Inferior parietal cortex (tissue), 1 donor: ENCODE measurements at regions not wholly inside any gene's neighbourhood (a gene's known extent, or its start where the extent isn't known, plus 50 kb on each side); places are given as distances from the start of the nearest gene placed in this dataset.

Experiments
- DNase-seq: peaks from one replicate; pipeline ENCODE4 v3.0.0-alpha.2; 2016; ENCODE audit errors: extremely low spot score

GRCh38 chr15:35657679-35658311 is 111.8 kb upstream of the DPH6 start:
- no peak for DNase-seq

- DNase-seq, result no peak
These were observed 118.0 kb upstream of the DPH6 start for GRCh38 chr15:35663956-35664355.

GRCh38 chr15:35665896-35666536 is 120.1 kb upstream of the DPH6 start:
- DNase-seq, result no peak

- DNase-seq, result no peak
These were observed 121.9 kb upstream of the DPH6 start for GRCh38 chr15:35667908-35668307.

GRCh38 chr15:35669021-35669420 is 123.1 kb upstream of the DPH6 start:
- no peak for DNase-seq

- no peak for DNase-seq
These were observed 123.6 kb upstream of the DPH6 start for GRCh38 chr15:35669432-35670045.

GRCh38 chr15:35671197-35671596 is 125.2 kb upstream of the DPH6 start:
- DNase-seq, result no peak

GRCh38 chr15:35671981-35672380 is 126.0 kb upstream of the DPH6 start:
- no peak for DNase-seq

- no peak for DNase-seq
These were observed 127.2 kb upstream of the DPH6 start for GRCh38 chr15:35673093-35673684.

GRCh38 chr15:35674873-35675781 is 129.2 kb upstream of the DPH6 start:
- no peak for DNase-seq

- no peak for DNase-seq
These were observed 132.8 kb upstream of the DPH6 start for GRCh38 chr15:35678774-35679173.

- no peak for DNase-seq
These were observed 133.2 kb upstream of the DPH6 start for GRCh38 chr15:35679186-35679585.

- DNase-seq, result no peak
These were observed 135.0 kb upstream of the DPH6 start for GRCh38 chr15:35680951-35681350.

- no peak for DNase-seq
These were observed 140.4 kb upstream of the DPH6 start for GRCh38 chr15:35686347-35686746.

- no peak for DNase-seq
These were observed 143.3 kb upstream of the DPH6 start for GRCh38 chr15:35689266-35689665.

GRCh38 chr15:35690089-35690488 is 144.1 kb upstream of the DPH6 start:
- no peak for DNase-seq

GRCh38 chr15:35690698-35691116 is 144.7 kb upstream of the DPH6 start:
- no peak for DNase-seq

GRCh38 chr15:35691173-35691761 is 145.3 kb upstream of the DPH6 start:
- no peak for DNase-seq

- DNase-seq, result no peak
These were observed 146.2 kb upstream of the DPH6 start for GRCh38 chr15:35691891-35692867.

GRCh38 chr15:35693286-35693685 is 147.3 kb upstream of the DPH6 start:
- no peak for DNase-seq
